T-helper 9 cell (primary cell): ENCODE measurements at regions not wholly inside any gene's neighbourhood (a gene's known extent, or its start where the extent isn't known, plus 50 kb on each side); places are given as distances from the start of the nearest gene placed in this dataset.

Experiments
- DNase-seq: peaks from one replicate; pipeline ENCODE4 v3.0.0-alpha.2; 2020

GRCh38 chr6:47360388-47360787 lies 50.7 kb upstream of the TNFRSF21 start:
- no peak for DNase-seq

GRCh38 chr6:47362857-47363461 lies 53.3 kb upstream of the TNFRSF21 start:
- DNase-seq, result no peak

GRCh38 chr6:47363736-47364135 lies 54.0 kb upstream of the TNFRSF21 start:
- no peak for DNase-seq

- DNase-seq, result no peak
These were observed 56.7 kb upstream of the TNFRSF21 start for GRCh38 chr6:47366335-47366890.

GRCh38 chr6:47371139-47371869 lies 61.6 kb upstream of the TNFRSF21 start:
- DNase-seq, result no peak

- DNase-seq, result no peak
These were observed 62.2 kb upstream of the TNFRSF21 start for GRCh38 chr6:47371870-47372255.

GRCh38 chr6:47372318-47372717 lies 62.6 kb upstream of the TNFRSF21 start:
- no peak for DNase-seq

- no peak for DNase-seq
These were observed 65.7 kb upstream of the TNFRSF21 start for GRCh38 chr6:47375426-47375825.

- no peak for DNase-seq
These were observed 67.2 kb upstream of the TNFRSF21 start for GRCh38 chr6:47376930-47377329.

- DNase-seq, result no peak
These were observed 68.3 kb upstream of the TNFRSF21 start for GRCh38 chr6:47377971-47378370.

- DNase-seq, result no peak
These were observed 69.6 kb upstream of the TNFRSF21 start for GRCh38 chr6:47379328-47379727.

GRCh38 chr6:47380251-47380650 lies 70.5 kb upstream of the TNFRSF21 start:
- no peak for DNase-seq

GRCh38 chr6:47381036-47381435 lies 71.3 kb upstream of the TNFRSF21 start:
- no peak for DNase-seq

- DNase-seq, result no peak
These were observed 73.7 kb upstream of the TNFRSF21 start for GRCh38 chr6:47383360-47383759.

GRCh38 chr6:47391675-47392074 lies 82.0 kb upstream of the TNFRSF21 start:
- DNase-seq, result no peak

- no peak for DNase-seq
These were observed 82.5 kb upstream of the TNFRSF21 start for GRCh38 chr6:47392251-47392650.

GRCh38 chr6:47396401-47397069 lies 81.1 kb upstream of the CD2AP start:
- no peak for DNase-seq

- no peak for DNase-seq
These were observed 77.0 kb upstream of the CD2AP start for GRCh38 chr6:47400581-47400980.

- DNase-seq, result no peak
These were observed 75.5 kb upstream of the CD2AP start for GRCh38 chr6:47402081-47402480.

- no peak for DNase-seq
These were observed 74.5 kb upstream of the CD2AP start for GRCh38 chr6:47403056-47403455.

- DNase-seq, result no peak
These were observed 73.8 kb upstream of the CD2AP start for GRCh38 chr6:47403801-47404200.

GRCh38 chr6:47404435-47404834 lies 73.2 kb upstream of the CD2AP start:
- no peak for DNase-seq

GRCh38 chr6:47405273-47405672 lies 72.3 kb upstream of the CD2AP start:
- DNase-seq, result no peak
